ENCODE measurements at regions not wholly inside any gene's neighbourhood (a gene's known extent, or its start where the extent isn't known, plus 50 kb on each side); places are given as distances from the start of the nearest gene placed in this dataset.
"Not testable (repeated sequence)": the region's sequence is repeated elsewhere in the genome, so short reads cannot be mapped to it uniquely, and the experiment has no call there.

GRCh38 chr16:65745201-65745708 is 621.2 kb upstream of the CDH5 start:
- no peak for DNase-seq

GRCh38 chr16:65744401-65744800 is 622.1 kb upstream of the CDH5 start:
- no peak for DNase-seq

GRCh38 chr16:65743558-65743957 is 621.7 kb upstream of the CDH11 start:
- DNase-seq = no peak

GRCh38 chr16:65740711-65741110 is 618.8 kb upstream of the CDH11 start:
- no peak for DNase-seq

- DNase-seq = no peak
Measured at GRCh38 chr16:65739518-65739917, 617.7 kb upstream of the CDH11 start.

GRCh38 chr16:65737831-65738230 is 616.0 kb upstream of the CDH11 start:
- DNase-seq = no peak

GRCh38 chr16:65735615-65736014 is 613.8 kb upstream of the CDH11 start:
- DNase-seq = not testable (repeated sequence)

GRCh38 chr16:65733721-65734120 is 611.9 kb upstream of the CDH11 start:
- DNase-seq = no peak

GRCh38 chr16:65731833-65732232 is 610.0 kb upstream of the CDH11 start:
- DNase-seq = no peak

GRCh38 chr16:65728652-65729051 is 606.8 kb upstream of the CDH11 start:
- DNase-seq = no peak

- no peak for DNase-seq
Measured at GRCh38 chr16:65728167-65728566, 606.3 kb upstream of the CDH11 start.

GRCh38 chr16:65727534-65728137 is 605.8 kb upstream of the CDH11 start:
- DNase-seq = no peak

- no peak for DNase-seq
Measured at GRCh38 chr16:65725156-65725845, 603.4 kb upstream of the CDH11 start.

- no peak for DNase-seq
Measured at GRCh38 chr16:65722429-65722828, 600.6 kb upstream of the CDH11 start.

- DNase-seq = no peak
Measured at GRCh38 chr16:65717846-65718245, 596.0 kb upstream of the CDH11 start.

GRCh38 chr16:65716737-65717700 is 595.2 kb upstream of the CDH11 start:
- DNase-seq = no peak

- DNase-seq = no peak
Measured at GRCh38 chr16:65713181-65713808, 591.4 kb upstream of the CDH11 start.

GRCh38 chr16:65710107-65710506 is 588.2 kb upstream of the CDH11 start:
- DNase-seq = no peak

GRCh38 chr16:65704866-65705265 is 583.0 kb upstream of the CDH11 start:
- no peak for DNase-seq

GRCh38 chr16:65702707-65703402 is 581.0 kb upstream of the CDH11 start:
- DNase-seq = no peak

- DNase-seq = no peak
Measured at GRCh38 chr16:65700596-65700995, 578.7 kb upstream of the CDH11 start.

- DNase-seq = no peak
Measured at GRCh38 chr16:65698791-65699321, 577.0 kb upstream of the CDH11 start.
